ENCODE measurements at regions not wholly inside any gene's neighbourhood (a gene's known extent, or its start where the extent isn't known, plus 50 kb on each side); places are given as distances from the start of the nearest gene placed in this dataset.

GRCh38 chr4:152112190-152112589, 351.4 kb upstream of the GATB start:
- H3K14ac ChIP-seq (ENCODE audit: insufficient read depth, low read length) = no peak overlapping the region
- H3K36me3 Mint-ChIP-seq (ENCODE audit: insufficient read depth in 1 of 3, low read depth in 3 of 3) = no peaks in the 10 kb centered on the region
- H2BK5ac ChIP-seq (ENCODE audit: insufficient read length, low read length) = no peak overlapping the region
- H2BK120ac ChIP-seq (ENCODE audit: low read depth, low read length, poor library complexity, severe bottlenecking) = no peak overlapping the region
- no peaks in the 10 kb centered on the region for H3K79me2 ChIP-seq (ENCODE audit: insufficient read depth, low read length)
- no peaks in the 10 kb centered on the region for H3K27me3 ChIP-seq (ENCODE audit: insufficient read depth, low read length)
- H3K56ac ChIP-seq (ENCODE audit: insufficient read length, low read depth, low read length) = no peak overlapping the region
- H3K9me3 Mint-ChIP-seq = no peaks in the 10 kb centered on the region
- no peak overlapping the region for H3K4me3 Mint-ChIP-seq
- H3K27ac Mint-ChIP-seq = no peak overlapping the region
- H4K20me1 ChIP-seq (ENCODE audit: control insufficient read depth, insufficient read depth, insufficient read length) = no peaks in the 10 kb centered on the region
- H2BK20ac ChIP-seq (ENCODE audit: low read depth, low read length, poor library complexity, severe bottlenecking) = no peak overlapping the region
- no peak for DNase-seq
- H3T11ph ChIP-seq (ENCODE audit: low read length) = no peak overlapping the region
- H4K5ac ChIP-seq (ENCODE audit: insufficient read length, low read depth, low read length) = no peak overlapping the region
- H4K91ac ChIP-seq (ENCODE audit: insufficient read length, low read depth, low read length) = no peak overlapping the region
- no peak overlapping the region for H2AFZ ChIP-seq (ENCODE audit: low read length)
- H2BK12ac ChIP-seq (ENCODE audit: insufficient read length, low read depth, low read length) = no peak overlapping the region
- no peaks in the 10 kb centered on the region for H3K4me1 ChIP-seq (ENCODE audit: insufficient read depth, low read length)
- no peak overlapping the region for H2BK15ac ChIP-seq (ENCODE audit: low read depth, low read length)
- H3K4me1 Mint-ChIP-seq = peaks cover 4 to 9% of the 10 kb centered on the region in 2 experiments; a peak in 2 of 4 replicates
- no peak for TF ChIP-seq CTCF (conservative IDR thresholded peaks at IDR 0.05)
- no peak overlapping the region for H3K4ac ChIP-seq (ENCODE audit: low read depth, low read length)
- no peak overlapping the region for H3K27ac ChIP-seq (ENCODE audit: insufficient read length, low read depth, low read length)
- no peak overlapping the region for H3K23ac ChIP-seq (ENCODE audit: insufficient read length, low read depth, low read length)
- H3K27me3 Mint-ChIP-seq (ENCODE audit: low read depth) = peaks cover 13% of the 10 kb centered on the region
- no CpG with 5 or more reads among the region's 2 CpGs for WGBS (ENCODE audit: extremely low coverage, insufficient read length, low lambda C conversion rate)
- no peak overlapping the region for H3K9ac ChIP-seq (ENCODE audit: extremely low read depth, insufficient read length, low read length)
- no peak overlapping the region for H3K18ac ChIP-seq (ENCODE audit: insufficient read length, low read depth, low read length)
- H3K79me1 ChIP-seq (ENCODE audit: insufficient read depth, low read depth, low read length, poor library complexity, severe bottlenecking) = no peaks in the 10 kb centered on the region
- no peaks in the 10 kb centered on the region for H3K9me3 ChIP-seq (ENCODE audit: control insufficient read depth, low read depth, low read length)
- no peak overlapping the region for H3K4me2 ChIP-seq (ENCODE audit: insufficient read depth, insufficient read length, low read length)
- no peaks in the 10 kb centered on the region for H3K23me2 ChIP-seq (ENCODE audit: insufficient read length, low read depth, low read length, poor library complexity, severe bottlenecking)
- no peak overlapping the region for H2AK5ac ChIP-seq (ENCODE audit: insufficient read length, low read length)
- no peak overlapping the region for H4K8ac ChIP-seq (replicated peaks; ENCODE audit: insufficient read length, low read depth, low read length)
